HPDE6-E6E7 (cell line): ENCODE measurements at regions not wholly inside any gene's neighbourhood (a gene's known extent, or its start where the extent isn't known, plus 50 kb on each side); places are given as distances from the start of the nearest gene placed in this dataset.
"Not testable (repeated sequence)": the region's sequence is repeated elsewhere in the genome, so short reads cannot be mapped to it uniquely, and the experiment has no call there.

Source experiments
- DNase-seq: peaks from one replicate; pipeline ENCODE4 v3.0.0; 2011; ENCODE audit warnings: missing footprints; ENCODE audit errors: extremely low spot score

- no peak for DNase-seq
These were observed 51.8 kb upstream of the ENPEP start for GRCh38 chr4:110424144-110424543.

- DNase-seq: no peak
These were observed 57.3 kb upstream of the ENPEP start for GRCh38 chr4:110418641-110419040.

- DNase-seq: no peak
These were observed 58.8 kb upstream of the ENPEP start for GRCh38 chr4:110417136-110417535.

GRCh38 chr4:110415478-110415877 is 60.5 kb upstream of the ENPEP start:
- no peak for DNase-seq

- DNase-seq: no peak
These were observed 60.9 kb upstream of the ENPEP start for GRCh38 chr4:110415041-110415440.

GRCh38 chr4:110414561-110414920 is 61.4 kb upstream of the ENPEP start:
- no peak for DNase-seq

- not testable (repeated sequence) for DNase-seq
These were observed 62.0 kb upstream of the ENPEP start for GRCh38 chr4:110413807-110414560.

- no peak for DNase-seq
These were observed 63.4 kb upstream of the ENPEP start for GRCh38 chr4:110412354-110413065.

GRCh38 chr4:110411574-110412011 is 64.4 kb upstream of the ENPEP start:
- DNase-seq: no peak

GRCh38 chr4:110410853-110411573 is 64.9 kb upstream of the ENPEP start:
- DNase-seq: not testable (repeated sequence)

- no peak for DNase-seq
These were observed 75.9 kb upstream of the ENPEP start for GRCh38 chr4:110400086-110400485.

GRCh38 chr4:110399046-110399445 is 76.9 kb upstream of the ENPEP start:
- not testable (repeated sequence) for DNase-seq

- DNase-seq: no peak
These were observed 79.0 kb upstream of the ENPEP start for GRCh38 chr4:110396963-110397362.

GRCh38 chr4:110395421-110395820 is 80.5 kb upstream of the ENPEP start:
- no peak for DNase-seq

GRCh38 chr4:110394871-110395270 is 81.1 kb upstream of the ENPEP start:
- DNase-seq: no peak

- no peak for DNase-seq
These were observed 94.2 kb upstream of the ENPEP start for GRCh38 chr4:110381784-110382183.

- no peak for DNase-seq
These were observed 103.5 kb upstream of the ENPEP start for GRCh38 chr4:110372485-110372884.

- no peak for DNase-seq
These were observed 104.8 kb upstream of the ENPEP start for GRCh38 chr4:110371016-110371770.

- no peak for DNase-seq
These were observed 107.5 kb upstream of the ENPEP start for GRCh38 chr4:110368409-110368808.

- DNase-seq: no peak
These were observed 108.8 kb upstream of the ENPEP start for GRCh38 chr4:110367156-110367555.

- no peak for DNase-seq
These were observed 110.2 kb upstream of the ENPEP start for GRCh38 chr4:110365761-110366160.
